ENCODE measurements at regions not wholly inside any gene's neighbourhood (a gene's known extent, or its start where the extent isn't known, plus 50 kb on each side); places are given as distances from the start of the nearest gene placed in this dataset.
A peak's percentile ranks its signal among the peaks of the same experiment; 100 is the strongest.

GRCh38 chr6:45808917-45809316 is 206.7 kb downstream of the CLIC5 start:
- no peaks in the 10 kb centered on the region for H3K36me3 ChIP-seq (ENCODE audit: insufficient read depth, low read length)
- no peak overlapping the region for H3K4me2 ChIP-seq (ENCODE audit: low read length)
- H3K4me1 ChIP-seq (ENCODE audit: control insufficient read depth, insufficient read depth, low read length): no peaks in the 10 kb centered on the region
- H3K27me3 ChIP-seq (ENCODE audit: control insufficient read depth, insufficient read depth, low read length): peaks cover 14% of the 10 kb centered on the region
- H3K4me3 ChIP-seq (ENCODE audit: low read length): no peak overlapping the region
- H3K9me3 ChIP-seq (replicated peaks; ENCODE audit: low read length): no peaks in the 10 kb centered on the region
- no peak overlapping the region for H3K9ac ChIP-seq (ENCODE audit: low read depth, low read length)

DNA sequence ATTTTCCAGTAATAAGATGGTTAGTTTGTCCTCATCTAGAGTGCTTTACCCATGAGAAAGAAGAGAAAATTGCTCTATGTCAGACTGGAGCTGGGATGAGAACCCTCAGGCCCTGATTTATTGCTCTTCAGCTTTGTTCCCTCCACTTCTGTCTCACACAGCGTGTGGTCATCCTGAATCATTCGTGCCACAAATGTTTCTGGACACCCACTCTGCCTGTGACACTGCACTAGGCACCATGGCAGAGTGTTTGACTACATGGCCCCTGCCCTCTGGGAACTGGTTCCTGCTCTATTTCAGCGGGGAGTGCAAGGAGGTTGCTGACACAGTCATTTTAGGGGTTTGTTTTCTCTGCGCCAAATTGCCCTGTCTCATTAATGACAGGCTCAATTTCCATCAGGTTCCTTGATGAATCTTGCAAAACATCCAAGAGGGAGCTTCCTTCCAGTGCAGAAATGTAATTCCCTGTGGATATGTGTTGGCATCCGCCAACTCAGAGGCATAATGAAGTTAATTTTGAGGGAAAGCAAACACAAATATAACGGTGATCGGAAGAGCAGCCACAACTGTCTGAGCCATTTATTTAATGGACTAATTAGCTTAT is 207.5 kb downstream of the CLIC5 start:
- Histone ChIP-seq H3K4me3 (ENCODE audit: low read length) (no peak overlapping the region), H3K4me1 (ENCODE audit: control insufficient read depth, insufficient read depth, low read length) (no peaks in the 10 kb centered on the region), H3K36me3 (ENCODE audit: insufficient read depth, low read length) (no peaks in the 10 kb centered on the region), H3K9me3 (replicated peaks; ENCODE audit: low read length) (no peaks in the 10 kb centered on the region), H3K4me2 (ENCODE audit: low read length) (no peak overlapping the region), H3K27me3 (ENCODE audit: control insufficient read depth, insufficient read depth, low read length) (peaks cover 18% of the 10 kb centered on the region), H3K9ac (ENCODE audit: low read depth, low read length) (no peak overlapping the region)

- Histone ChIP-seq H3K36me3 (ENCODE audit: insufficient read depth, low read length) (no peaks in the 10 kb centered on the region), H3K4me3 (ENCODE audit: low read length) (no peak overlapping the region), H3K4me1 (ENCODE audit: control insufficient read depth, insufficient read depth, low read length) (no peaks in the 10 kb centered on the region), H3K4me2 (ENCODE audit: low read length) (no peak overlapping the region), H3K9me3 (replicated peaks; ENCODE audit: low read length) (no peaks in the 10 kb centered on the region), H3K27me3 (ENCODE audit: control insufficient read depth, insufficient read depth, low read length) (peaks cover 14% of the 10 kb centered on the region), H3K9ac (ENCODE audit: low read depth, low read length) (no peak overlapping the region)
Observed at GRCh38 chr6:45807311-45808041, 208.2 kb downstream of the CLIC5 start.

DNA sequence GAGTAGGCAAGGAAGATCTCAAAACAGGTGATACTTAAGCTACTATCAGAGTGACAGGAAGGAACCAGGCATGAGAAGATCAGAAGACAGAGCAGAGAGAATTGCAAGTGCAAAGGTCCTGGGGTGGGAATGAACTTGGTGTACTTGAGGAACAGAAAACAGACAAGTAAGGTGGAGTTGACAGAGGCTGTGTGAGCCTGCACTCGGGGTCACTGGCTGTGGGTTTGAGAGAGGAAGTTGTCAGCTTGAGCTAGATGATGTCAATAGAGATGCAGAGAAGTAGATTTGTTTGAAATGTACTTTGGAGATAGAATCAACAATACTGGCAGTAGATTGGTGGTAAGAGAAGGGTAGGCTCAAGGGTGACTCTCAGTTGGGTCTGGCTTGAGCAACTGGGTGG is 209.5 kb downstream of the CLIC5 start:
- Histone ChIP-seq H3K36me3 (ENCODE audit: insufficient read depth, low read length) (no peaks in the 10 kb centered on the region), H3K4me3 (ENCODE audit: low read length) (no peak overlapping the region), H3K4me1 (ENCODE audit: control insufficient read depth, insufficient read depth, low read length) (no peaks in the 10 kb centered on the region), H3K4me2 (ENCODE audit: low read length) (no peak overlapping the region), H3K9ac (ENCODE audit: low read depth, low read length) (no peak overlapping the region), H3K9me3 (replicated peaks; ENCODE audit: low read length) (no peaks in the 10 kb centered on the region), H3K27me3 (ENCODE audit: control insufficient read depth, insufficient read depth, low read length) (peaks cover 8% of the 10 kb centered on the region)

GRCh38 chr6:45803071-45803470 is 212.6 kb downstream of the CLIC5 start:
- no peaks in the 10 kb centered on the region for H3K9me3 ChIP-seq (replicated peaks; ENCODE audit: low read length)
- no peaks in the 10 kb centered on the region for H3K36me3 ChIP-seq (ENCODE audit: insufficient read depth, low read length)
- H3K27me3 ChIP-seq (ENCODE audit: control insufficient read depth, insufficient read depth, low read length): peaks cover 4% of the 10 kb centered on the region
- H3K4me3 ChIP-seq (ENCODE audit: low read length): no peak overlapping the region
- H3K9ac ChIP-seq (ENCODE audit: low read depth, low read length): no peak overlapping the region
- H3K4me1 ChIP-seq (ENCODE audit: control insufficient read depth, insufficient read depth, low read length): no peaks in the 10 kb centered on the region
- no peak overlapping the region for H3K4me2 ChIP-seq (ENCODE audit: low read length)

- no peaks in the 10 kb centered on the region for H3K4me1 ChIP-seq (ENCODE audit: control insufficient read depth, insufficient read depth, low read length)
- H3K36me3 ChIP-seq (ENCODE audit: insufficient read depth, low read length): no peaks in the 10 kb centered on the region
- no peaks in the 10 kb centered on the region for H3K9me3 ChIP-seq (replicated peaks; ENCODE audit: low read length)
- H3K4me3 ChIP-seq (ENCODE audit: low read length): no peak overlapping the region
- H3K9ac ChIP-seq (ENCODE audit: low read depth, low read length): no peak overlapping the region
- peaks cover 4% of the 10 kb centered on the region for H3K27me3 ChIP-seq (ENCODE audit: control insufficient read depth, insufficient read depth, low read length)
- H3K4me2 ChIP-seq (ENCODE audit: low read length): no peak overlapping the region
Observed at GRCh38 chr6:45801471-45802289, 214.0 kb downstream of the CLIC5 start.

- Histone ChIP-seq H3K4me1 (ENCODE audit: control insufficient read depth, insufficient read depth, low read length) (no peaks in the 10 kb centered on the region), H3K9ac (ENCODE audit: low read depth, low read length) (no peak overlapping the region), H3K36me3 (ENCODE audit: insufficient read depth, low read length) (no peaks in the 10 kb centered on the region), H3K4me2 (ENCODE audit: low read length) (no peak overlapping the region), H3K9me3 (replicated peaks; ENCODE audit: low read length) (no peaks in the 10 kb centered on the region), H3K27me3 (ENCODE audit: control insufficient read depth, insufficient read depth, low read length) (peaks cover 4% of the 10 kb centered on the region), H3K4me3 (ENCODE audit: low read length) (no peak overlapping the region)
Observed at GRCh38 chr6:45800911-45801310, 214.7 kb downstream of the CLIC5 start.

- Histone ChIP-seq H3K36me3 (ENCODE audit: insufficient read depth, low read length) (no peaks in the 10 kb centered on the region), H3K4me2 (ENCODE audit: low read length) (no peak overlapping the region), H3K4me1 (ENCODE audit: control insufficient read depth, insufficient read depth, low read length) (peaks cover 15% of the 10 kb centered on the region), H3K4me3 (ENCODE audit: low read length) (no peak overlapping the region), H3K9me3 (replicated peaks; ENCODE audit: low read length) (no peaks in the 10 kb centered on the region), H3K9ac (ENCODE audit: low read depth, low read length) (no peak overlapping the region), H3K27me3 (ENCODE audit: control insufficient read depth, insufficient read depth, low read length) (no peaks in the 10 kb centered on the region)
Observed at GRCh38 chr6:45795678-45796077, 220.0 kb downstream of the CLIC5 start.

GRCh38 chr6:45794465-45794864 is 221.2 kb downstream of the CLIC5 start:
- no peak overlapping the region for H3K4me3 ChIP-seq (ENCODE audit: low read length)
- no peak overlapping the region for H3K9ac ChIP-seq (ENCODE audit: low read depth, low read length)
- no peaks in the 10 kb centered on the region for H3K36me3 ChIP-seq (ENCODE audit: insufficient read depth, low read length)
- no peaks in the 10 kb centered on the region for H3K27me3 ChIP-seq (ENCODE audit: control insufficient read depth, insufficient read depth, low read length)
- H3K9me3 ChIP-seq (replicated peaks; ENCODE audit: low read length): no peaks in the 10 kb centered on the region
- peaks cover 17% of the 10 kb centered on the region for H3K4me1 ChIP-seq (ENCODE audit: control insufficient read depth, insufficient read depth, low read length)
- H3K4me2 ChIP-seq (ENCODE audit: low read length): no peak overlapping the region

DNA sequence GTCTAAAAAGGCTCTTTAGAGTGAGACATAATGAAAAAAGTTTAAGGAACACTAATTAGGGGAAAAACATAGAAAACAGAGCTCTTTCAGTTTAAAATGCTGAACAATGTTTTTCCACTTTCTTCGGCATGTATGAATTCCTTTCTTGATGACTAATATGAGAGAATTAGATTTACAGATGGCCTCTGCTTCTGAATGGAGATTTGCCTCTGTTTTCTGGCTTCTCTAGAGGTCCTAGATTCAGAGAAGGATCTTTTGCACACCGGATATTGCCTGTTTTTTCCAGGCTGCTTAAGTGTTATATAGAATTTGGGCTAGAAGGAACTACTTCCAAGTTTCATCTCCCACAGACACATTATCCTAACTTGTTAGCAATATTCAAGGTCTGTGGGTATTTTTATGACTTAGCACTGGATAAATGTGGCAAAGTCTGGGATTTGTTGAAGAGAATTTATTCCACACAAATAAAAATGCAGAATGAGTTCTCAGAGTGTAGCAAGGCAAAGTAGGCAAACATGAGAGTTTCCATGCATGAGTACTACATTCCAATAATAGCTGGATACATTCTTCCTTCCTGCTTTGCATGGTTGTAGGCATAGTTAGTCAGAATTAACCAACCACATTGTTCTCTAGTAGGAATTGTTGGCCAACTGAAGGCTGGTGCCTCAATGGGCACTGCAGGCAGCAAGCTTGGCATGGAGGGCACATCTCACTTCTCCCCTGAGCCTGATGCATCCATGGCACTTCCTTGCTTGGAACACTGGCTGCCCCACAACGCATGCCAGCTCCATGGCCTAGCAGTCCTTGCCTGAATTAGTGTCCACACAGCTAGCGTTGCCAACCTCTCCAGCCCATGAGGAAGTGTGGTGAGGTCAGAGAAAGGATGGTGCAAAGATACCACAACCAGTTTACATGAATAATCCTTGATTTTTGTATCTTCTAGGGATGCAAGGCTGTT is 224.2 kb downstream of the CLIC5 start:
- Histone ChIP-seq H3K27me3 (ENCODE audit: control insufficient read depth, insufficient read depth, low read length) (no peaks in the 10 kb centered on the region), H3K9me3 (replicated peaks; ENCODE audit: low read length) (no peaks in the 10 kb centered on the region), H3K4me2 (ENCODE audit: low read length) (peak overlapping the region; percentile 23), H3K9ac (ENCODE audit: low read depth, low read length) (peak overlapping the region; percentile 56), H3K4me1 (ENCODE audit: control insufficient read depth, insufficient read depth, low read length) (peaks cover 17% of the 10 kb centered on the region), H3K36me3 (ENCODE audit: insufficient read depth, low read length) (no peaks in the 10 kb centered on the region), H3K4me3 (ENCODE audit: low read length) (peak overlapping the region; percentile 38)

- H3K4me1 ChIP-seq (ENCODE audit: control insufficient read depth, insufficient read depth, low read length): peaks cover 17% of the 10 kb centered on the region
- H3K4me2 ChIP-seq (ENCODE audit: low read length): no peak overlapping the region
- H3K9me3 ChIP-seq (replicated peaks; ENCODE audit: low read length): no peaks in the 10 kb centered on the region
- no peak overlapping the region for H3K4me3 ChIP-seq (ENCODE audit: low read length)
- no peaks in the 10 kb centered on the region for H3K27me3 ChIP-seq (ENCODE audit: control insufficient read depth, insufficient read depth, low read length)
- no peak overlapping the region for H3K9ac ChIP-seq (ENCODE audit: low read depth, low read length)
- no peaks in the 10 kb centered on the region for H3K36me3 ChIP-seq (ENCODE audit: insufficient read depth, low read length)
Observed at GRCh38 chr6:45789238-45789637, 226.4 kb downstream of the CLIC5 start.
